ENCODE measurements at regions not wholly inside any gene's neighbourhood (a gene's known extent, or its start where the extent isn't known, plus 50 kb on each side); places are given as distances from the start of the nearest gene placed in this dataset.

DNA sequence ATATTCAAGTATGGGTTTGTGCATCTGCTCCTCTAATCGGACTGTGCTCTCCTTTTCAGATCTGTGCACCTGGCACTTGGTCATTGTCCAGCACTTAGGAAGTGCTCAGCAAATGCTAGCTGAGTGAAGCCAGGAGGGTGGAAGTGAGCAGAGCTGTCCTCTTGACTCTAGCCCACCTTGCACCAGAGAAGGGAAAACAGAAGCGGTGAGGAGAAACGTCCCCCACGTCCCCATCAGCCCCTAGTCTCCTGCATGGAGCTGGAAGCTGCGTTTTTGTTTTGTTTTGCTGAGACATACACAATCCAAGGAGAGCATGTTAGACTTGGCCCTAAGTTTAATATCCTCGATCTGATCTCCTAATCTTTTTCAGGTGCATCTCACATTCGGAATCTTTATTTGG lies 73.6 kb downstream of the EN1 start:
- no peak for FAIRE-seq
- ATAC-seq = no peak; a peak in 1 of 6 replicates
- 61% methylated on average over 7 of the region's 7 CpGs for WGBS (ENCODE audit: missing lambda C conversion rate)
- DNase-seq (ENCODE audit: low read depth in 1 of 2, low spot score in 1 of 2) = no peak
- CTCF ChIA-PET = no interaction called here
- H3K4me1 ChIP-seq = no peaks in the 10 kb centered on the region
- H3K27ac ChIP-seq = no peak overlapping the region
- H3K4me2 ChIP-seq = peak overlapping the region; percentile 93; the same call in 2 of the 3 replicates
- no peaks in the 10 kb centered on the region for H3K9me3 ChIP-seq
- H3K4me3 ChIP-seq = no peak overlapping the region; the same call in 2 of the 3 replicates
- no peak for TF ChIP-seq MAZ (IDR thresholded peaks at IDR 0.05; ENCODE audit: borderline replicate concordance, low read depth, low read length)
- TF ChIP-seq ZC3H11A (IDR thresholded peaks at IDR 0.05) = no peak
- no peak for TF ChIP-seq CBX2 (IDR thresholded peaks at IDR 0.05; ENCODE audit: borderline replicate concordance, low read depth)
- TF ChIP-seq SREBF2 (IDR thresholded peaks at IDR 0.05) = no peak
- no peak for TF ChIP-seq HOXB5 (CRISPR knock-in tag; IDR thresholded peaks at IDR 0.05)
- TF ChIP-seq, protein P1, sequence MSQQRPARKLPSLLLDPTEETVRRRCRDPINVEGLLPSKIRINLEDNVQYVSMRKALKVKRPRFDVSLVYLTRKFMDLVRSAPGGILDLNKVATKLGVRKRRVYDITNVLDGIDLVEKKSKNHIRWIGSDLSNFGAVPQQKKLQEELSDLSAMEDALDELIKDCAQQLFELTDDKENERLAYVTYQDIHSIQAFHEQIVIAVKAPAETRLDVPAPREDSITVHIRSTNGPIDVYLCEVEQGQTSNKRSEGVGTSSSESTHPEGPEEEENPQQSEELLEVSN (IDR thresholded peaks at IDR 0.05; ENCODE audit: borderline replicate concordance, low read depth) = no peak
- no peak for TF ChIP-seq FOSL2 (IDR thresholded peaks at IDR 0.05)
- TF ChIP-seq FOSL2 (CRISPR knock-in tag; IDR thresholded peaks at IDR 0.05) = no peak
- no peak for TF ChIP-seq RCOR1 (IDR thresholded peaks at IDR 0.05; ENCODE audit: low read depth, low read length)
- TF ChIP-seq CBX8 (IDR thresholded peaks at IDR 0.05) = no peak
- TF ChIP-seq POLR2AphosphoS2 (conservative IDR thresholded peaks at IDR 0.05; ENCODE audit: low read length) = no peak
- TF ChIP-seq EP300 (IDR thresholded peaks at IDR 0.05) = no peak
- no peak for TF ChIP-seq NFE2L2 (conservative IDR thresholded peaks at IDR 0.05; ENCODE audit: low read length)
- TF ChIP-seq POLR2A (IDR thresholded peaks at IDR 0.05; ENCODE audit: low read length) = no peak
- no peak for TF ChIP-seq HEYL (CRISPR knock-in tag; IDR thresholded peaks at IDR 0.05)
- TF ChIP-seq NR3C1 (IDR thresholded peaks at IDR 0.05) = no peak
- TF ChIP-seq, protein P2, sequence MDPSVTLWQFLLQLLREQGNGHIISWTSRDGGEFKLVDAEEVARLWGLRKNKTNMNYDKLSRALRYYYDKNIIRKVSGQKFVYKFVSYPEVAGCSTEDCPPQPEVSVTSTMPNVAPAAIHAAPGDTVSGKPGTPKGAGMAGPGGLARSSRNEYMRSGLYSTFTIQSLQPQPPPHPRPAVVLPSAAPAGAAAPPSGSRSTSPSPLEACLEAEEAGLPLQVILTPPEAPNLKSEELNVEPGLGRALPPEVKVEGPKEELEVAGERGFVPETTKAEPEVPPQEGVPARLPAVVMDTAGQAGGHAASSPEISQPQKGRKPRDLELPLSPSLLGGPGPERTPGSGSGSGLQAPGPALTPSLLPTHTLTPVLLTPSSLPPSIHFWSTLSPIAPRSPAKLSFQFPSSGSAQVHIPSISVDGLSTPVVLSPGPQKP (IDR thresholded peaks at IDR 0.05; ENCODE audit: low read depth, low read length) = no peak
- TF ChIP-seq, protein P3, sequence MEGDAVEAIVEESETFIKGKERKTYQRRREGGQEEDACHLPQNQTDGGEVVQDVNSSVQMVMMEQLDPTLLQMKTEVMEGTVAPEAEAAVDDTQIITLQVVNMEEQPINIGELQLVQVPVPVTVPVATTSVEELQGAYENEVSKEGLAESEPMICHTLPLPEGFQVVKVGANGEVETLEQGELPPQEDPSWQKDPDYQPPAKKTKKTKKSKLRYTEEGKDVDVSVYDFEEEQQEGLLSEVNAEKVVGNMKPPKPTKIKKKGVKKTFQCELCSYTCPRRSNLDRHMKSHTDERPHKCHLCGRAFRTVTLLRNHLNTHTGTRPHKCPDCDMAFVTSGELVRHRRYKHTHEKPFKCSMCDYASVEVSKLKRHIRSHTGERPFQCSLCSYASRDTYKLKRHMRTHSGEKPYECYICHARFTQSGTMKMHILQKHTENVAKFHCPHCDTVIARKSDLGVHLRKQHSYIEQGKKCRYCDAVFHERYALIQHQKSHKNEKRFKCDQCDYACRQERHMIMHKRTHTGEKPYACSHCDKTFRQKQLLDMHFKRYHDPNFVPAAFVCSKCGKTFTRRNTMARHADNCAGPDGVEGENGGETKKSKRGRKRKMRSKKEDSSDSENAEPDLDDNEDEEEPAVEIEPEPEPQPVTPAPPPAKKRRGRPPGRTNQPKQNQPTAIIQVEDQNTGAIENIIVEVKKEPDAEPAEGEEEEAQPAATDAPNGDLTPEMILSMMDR (IDR thresholded peaks at IDR 0.05) = no peak
- POLR2A ChIA-PET = no interaction called here

DNA sequence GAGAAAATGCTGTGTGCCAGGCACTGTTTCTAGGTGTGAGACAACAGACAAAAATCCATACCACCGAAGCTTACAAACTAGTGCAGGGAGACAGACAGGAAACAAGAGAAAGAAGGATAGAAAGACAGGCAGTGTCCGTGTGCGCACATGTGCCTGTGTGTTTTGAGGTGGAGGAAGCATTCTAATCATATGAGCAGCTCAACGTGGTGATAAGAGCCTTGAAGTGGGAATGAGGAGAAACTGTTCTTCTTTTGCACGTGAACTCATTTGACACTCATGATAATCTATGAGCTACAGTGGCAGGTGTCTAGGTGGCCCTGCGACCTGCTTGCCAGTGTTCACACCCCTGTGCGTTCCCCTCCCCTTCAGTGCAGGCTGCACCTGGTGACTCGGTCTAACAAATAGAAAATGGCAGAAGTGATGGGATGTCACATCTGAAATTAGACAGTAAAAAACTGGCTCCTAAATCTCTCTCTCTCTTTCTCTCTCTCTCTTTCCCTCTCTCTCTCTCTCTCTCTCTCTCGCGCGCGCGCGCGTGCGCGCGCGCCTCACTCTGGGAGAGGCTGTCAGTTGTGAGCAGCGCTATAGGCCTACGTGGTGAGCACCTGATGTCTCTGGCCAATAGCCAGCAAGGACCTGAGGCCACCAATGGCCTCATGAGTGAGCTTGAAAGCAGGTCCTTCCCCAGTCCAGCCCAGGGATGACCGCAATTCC lies 74.8 kb downstream of the EN1 start:
- TF ChIP-seq ZSCAN20 (CRISPR knock-in tag; IDR thresholded peaks at IDR 0.05) (no peak), KDM5A (IDR thresholded peaks at IDR 0.05) (no peak), CHD2 (IDR thresholded peaks at IDR 0.05; ENCODE audit: low read length, partially characterized antibody) (no peak)
- TF ChIP-seq, protein P4, sequence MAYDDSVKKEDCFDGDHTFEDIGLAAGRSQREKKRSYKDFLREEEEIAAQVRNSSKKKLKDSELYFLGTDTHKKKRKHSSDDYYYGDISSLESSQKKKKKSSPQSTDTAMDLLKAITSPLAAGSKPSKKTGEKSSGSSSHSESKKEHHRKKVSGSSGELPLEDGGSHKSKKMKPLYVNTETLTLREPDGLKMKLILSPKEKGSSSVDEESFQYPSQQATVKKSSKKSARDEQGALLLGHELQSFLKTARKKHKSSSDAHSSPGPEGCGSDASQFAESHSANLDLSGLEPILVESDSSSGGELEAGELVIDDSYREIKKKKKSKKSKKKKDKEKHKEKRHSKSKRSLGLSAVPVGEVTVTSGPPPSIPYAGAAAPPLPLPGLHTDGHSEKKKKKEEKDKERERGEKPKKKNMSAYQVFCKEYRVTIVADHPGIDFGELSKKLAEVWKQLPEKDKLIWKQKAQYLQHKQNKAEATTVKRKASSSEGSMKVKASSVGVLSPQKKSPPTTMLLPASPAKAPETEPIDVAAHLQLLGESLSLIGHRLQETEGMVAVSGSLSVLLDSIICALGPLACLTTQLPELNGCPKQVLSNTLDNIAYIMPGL (CRISPR knock-in tag; IDR thresholded peaks at IDR 0.05; ENCODE audit: borderline replicate concordance) = no peak
- FAIRE-seq (no peak), ATAC-seq (no peak), DNase-seq (ENCODE audit: low read depth in 1 of 2, low spot score in 1 of 2) (no peak)
- CTCF ChIA-PET = interaction anchor here (1.9 kb wide), 1 partner anchor 83 kb away, joined by 7 read pairs; no protein-coding TSS in a partner anchor
- H3K9me3 ChIP-seq = no peaks in the 10 kb centered on the region
- no peak overlapping the region for H3K4me2 ChIP-seq
- POLR2A ChIA-PET = no interaction called here
- H3K4me1 ChIP-seq = no peaks in the 10 kb centered on the region
- no peak overlapping the region for H3K27ac ChIP-seq
- WGBS (ENCODE audit: missing lambda C conversion rate) = 71% methylated on average over 22 of the region's 22 CpGs
- H3K4me3 ChIP-seq = no peak overlapping the region
